HG02840 (cell line): ENCODE measurements at regions not wholly inside any gene's neighbourhood (a gene's known extent, or its start where the extent isn't known, plus 50 kb on each side); places are given as distances from the start of the nearest gene placed in this dataset.
"Not testable (repeated sequence)": the region's sequence is repeated elsewhere in the genome, so short reads cannot be mapped to it uniquely, and the experiment has no call there.

Source experiments
- ATAC-seq: cut with Tn5 transposase; IDR thresholded peaks from one replicate; pipeline ENCODE4 v1.9.1; 2021; ENCODE audit warnings: mild to moderate bottlenecking, moderate library complexity, moderate number of reproducible peaks; ENCODE audit not compliant: unreplicated experiment, low FRiP score

DNA sequence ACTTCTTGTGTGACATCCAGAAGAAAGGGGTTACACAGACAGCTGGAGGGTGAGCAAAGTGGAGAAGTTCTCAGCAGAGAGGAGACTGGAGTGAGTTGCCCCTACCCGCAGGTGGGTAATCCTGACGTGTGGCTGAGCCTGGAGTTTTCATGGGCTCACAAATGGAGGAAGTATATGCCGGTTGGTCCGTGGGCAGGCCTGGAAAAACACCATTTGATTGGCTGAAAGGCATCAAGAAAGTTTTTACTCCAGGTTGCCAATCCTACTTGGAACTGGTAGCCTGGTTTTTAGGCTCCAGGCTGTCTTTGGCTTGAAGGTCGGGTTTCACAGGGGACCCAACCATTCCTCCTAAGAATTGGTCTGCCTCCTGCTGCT lies 1177.4 kb upstream of the LRRTM1 start:
- ATAC-seq: no peak

DNA sequence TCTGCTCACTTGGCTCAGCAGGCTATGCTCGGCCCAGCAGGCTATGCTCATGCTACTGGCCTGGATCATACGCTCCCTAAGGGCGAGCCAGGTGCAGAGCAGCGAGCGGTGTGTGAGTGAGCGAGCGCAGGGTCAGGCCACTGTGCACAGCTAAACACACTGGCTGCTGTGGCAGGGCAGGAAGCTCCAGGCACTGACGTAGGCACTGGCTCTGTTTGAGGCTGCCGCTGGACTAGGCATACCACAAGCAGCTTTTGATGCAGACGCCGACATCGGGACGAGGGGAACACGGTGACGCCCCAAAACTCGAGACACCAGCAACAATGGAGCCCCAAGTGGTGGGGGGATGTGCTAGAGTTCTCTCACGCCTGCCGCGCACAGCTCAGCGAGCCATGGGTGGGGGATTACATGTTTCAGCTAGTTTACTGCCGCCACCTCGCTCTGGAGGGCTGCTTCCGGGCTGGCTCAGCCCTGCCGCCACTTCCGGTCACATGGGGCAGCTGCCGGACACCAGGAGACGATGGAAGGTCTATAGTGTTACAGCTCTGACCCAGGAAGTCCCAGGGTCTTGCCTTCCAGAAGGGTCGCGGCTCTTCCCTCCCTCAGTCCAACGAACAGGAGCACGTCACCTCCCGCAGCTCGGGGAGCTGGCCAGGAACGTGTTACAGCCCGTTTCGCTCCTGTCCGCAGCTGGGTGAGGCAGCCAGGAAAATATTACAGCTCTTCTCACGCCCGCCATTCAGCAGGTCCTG lies 1176.9 kb upstream of the LRRTM1 start:
- ATAC-seq: no peak

DNA sequence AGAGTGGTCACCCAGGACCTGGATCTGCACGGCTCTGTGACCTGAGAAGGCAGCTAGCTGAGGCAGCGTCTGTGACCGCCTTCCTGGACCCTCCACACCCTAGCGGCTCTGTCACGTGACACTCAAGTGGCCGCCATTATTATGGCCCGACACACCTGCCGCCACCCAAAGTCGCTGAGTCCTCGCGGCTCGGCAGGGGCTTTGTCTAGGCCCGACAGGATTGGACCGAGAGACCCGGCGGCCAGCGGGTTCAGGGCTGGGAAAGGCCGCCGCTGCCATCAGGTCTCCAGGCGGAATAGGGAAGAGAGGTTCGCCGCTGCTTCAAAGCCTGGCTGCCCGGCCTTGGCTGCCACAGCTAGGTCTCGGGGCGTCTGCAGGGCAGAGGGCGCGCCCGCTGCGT lies 1162.5 kb upstream of the LRRTM1 start:
- ATAC-seq: no peak

GRCh38 chr2:81462420-81462819 lies 1157.9 kb upstream of the LRRTM1 start:
- ATAC-seq: no peak

DNA sequence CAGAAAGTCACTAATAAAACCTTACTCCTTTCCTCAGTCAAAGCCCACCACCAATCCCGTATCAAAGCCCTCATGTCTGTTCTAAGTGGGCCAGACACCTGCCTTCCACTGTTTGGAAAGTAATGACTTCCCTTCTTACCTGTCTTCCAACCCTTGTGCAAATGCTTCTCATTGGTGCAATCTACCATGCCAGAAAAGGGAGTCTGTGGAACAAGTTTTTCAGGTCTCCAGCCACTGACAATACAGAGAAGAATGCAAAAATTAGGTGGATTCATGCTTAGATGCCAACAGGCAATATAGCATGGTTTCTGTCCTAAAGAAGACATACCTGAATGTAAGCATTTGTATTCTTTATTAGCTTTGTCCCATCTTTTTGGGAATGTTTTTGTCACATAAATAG lies 1140.6 kb upstream of the LRRTM1 start:
- ATAC-seq: no peak

- no peak for ATAC-seq
Measured at GRCh38 chr2:81437456-81438000, 1133.0 kb upstream of the LRRTM1 start.

DNA sequence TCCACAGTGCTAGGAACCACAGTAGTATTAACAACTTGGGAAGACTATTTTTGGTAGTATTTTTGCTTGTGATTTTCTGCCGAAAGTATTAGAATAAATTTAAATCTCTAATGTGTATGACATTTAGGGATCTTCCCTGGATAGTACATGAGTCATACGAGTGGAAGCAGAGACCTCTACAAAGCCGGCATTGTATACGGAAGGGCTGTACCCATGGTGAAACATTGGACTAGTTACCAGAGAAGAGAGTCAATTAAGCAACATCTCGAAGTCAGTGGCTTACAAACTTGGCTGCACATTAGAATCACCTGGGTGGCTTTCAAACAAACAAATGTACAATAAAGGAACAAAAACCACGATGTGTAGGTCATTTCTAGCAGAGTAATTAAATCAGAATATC lies 1131.7 kb upstream of the LRRTM1 start:
- no peak for ATAC-seq

- ATAC-seq: no peak
Measured at GRCh38 chr2:81412681-81413080, 1108.1 kb upstream of the LRRTM1 start.

DNA sequence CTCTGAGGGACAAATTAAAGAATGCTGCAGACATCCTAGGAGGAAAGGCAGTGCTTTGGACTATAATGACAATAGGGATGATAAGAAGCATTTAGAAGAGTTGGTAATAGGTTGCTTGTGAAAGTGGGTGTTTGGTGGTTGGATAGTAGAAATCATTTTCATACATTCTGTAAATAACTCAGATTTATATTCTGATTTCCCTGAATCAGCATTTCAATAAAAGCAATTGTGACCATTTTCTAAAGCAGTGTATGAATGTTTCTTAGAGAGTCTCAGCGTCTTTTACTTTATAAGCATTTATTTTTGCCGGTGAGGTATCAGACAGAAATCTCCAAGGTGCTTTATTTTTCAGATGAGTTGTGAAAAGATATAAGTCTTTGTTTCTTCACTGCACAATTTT lies 1099.0 kb upstream of the LRRTM1 start:
- no peak for ATAC-seq

DNA sequence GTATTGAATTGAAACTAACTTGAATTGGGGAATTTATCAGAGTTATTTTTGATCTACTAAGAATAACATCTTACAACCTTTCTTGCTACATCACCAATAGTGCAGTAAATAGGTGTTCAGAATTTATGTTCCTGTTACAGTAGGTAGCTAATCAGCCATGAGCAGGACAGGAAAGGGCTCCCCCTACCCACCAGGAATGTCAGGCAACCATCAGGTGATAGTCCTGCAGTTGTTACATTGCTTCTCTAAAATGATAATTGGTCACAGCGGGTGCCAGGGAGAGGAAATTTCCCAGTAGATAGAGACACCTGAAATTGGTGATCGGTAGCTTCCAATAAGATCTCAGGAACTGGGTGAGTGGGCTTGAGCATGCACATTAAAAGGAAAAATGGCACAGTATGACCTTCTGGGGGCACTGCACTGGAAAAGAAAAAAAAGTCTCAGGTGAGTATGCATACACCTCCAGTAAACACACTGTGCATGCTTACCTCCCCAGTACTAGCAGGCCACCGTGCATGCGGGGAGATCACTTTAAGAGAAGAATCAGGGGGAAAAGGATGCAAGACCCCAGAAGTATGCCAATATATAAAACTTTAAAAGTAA lies 1092.0 kb upstream of the LRRTM1 start:
- ATAC-seq: no peak

DNA sequence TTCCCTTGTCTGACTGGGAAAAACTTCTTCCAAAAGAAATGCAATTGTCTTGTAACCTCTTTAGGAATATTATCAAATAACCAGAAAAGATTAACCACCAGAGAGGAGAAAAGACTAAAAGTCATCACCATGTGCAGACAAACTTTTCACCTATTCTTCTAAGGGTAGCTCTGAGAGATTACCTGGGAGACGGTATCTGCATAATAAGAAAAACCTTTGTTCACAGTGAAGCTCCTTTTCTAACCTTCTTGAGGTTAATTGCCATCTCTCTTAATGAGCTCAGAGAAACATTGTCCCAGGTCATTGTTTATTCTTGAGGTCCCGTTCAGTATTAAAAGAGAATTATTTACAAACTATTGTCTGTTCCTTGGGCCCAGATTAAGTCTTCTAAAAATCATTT lies 1091.2 kb upstream of the LRRTM1 start:
- no peak for ATAC-seq

DNA sequence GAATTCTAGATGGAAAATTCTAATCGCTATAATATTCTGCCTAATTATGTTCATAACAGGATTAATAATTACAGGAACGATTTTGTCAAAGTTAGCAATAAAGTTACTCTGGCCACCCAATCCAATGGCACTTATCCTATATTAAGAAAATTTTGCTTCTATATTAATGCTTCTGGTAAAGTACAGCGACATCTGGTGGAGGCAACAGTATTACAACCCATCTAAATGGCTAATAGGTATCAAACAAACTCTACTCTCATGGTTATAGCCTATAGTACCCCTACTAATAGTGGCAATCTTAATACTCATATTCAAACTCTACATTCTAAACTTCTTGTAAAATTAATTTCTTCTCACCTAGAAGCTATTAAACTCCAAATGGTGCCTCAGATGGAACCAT lies 1084.7 kb upstream of the LRRTM1 start:
- no peak for ATAC-seq

DNA sequence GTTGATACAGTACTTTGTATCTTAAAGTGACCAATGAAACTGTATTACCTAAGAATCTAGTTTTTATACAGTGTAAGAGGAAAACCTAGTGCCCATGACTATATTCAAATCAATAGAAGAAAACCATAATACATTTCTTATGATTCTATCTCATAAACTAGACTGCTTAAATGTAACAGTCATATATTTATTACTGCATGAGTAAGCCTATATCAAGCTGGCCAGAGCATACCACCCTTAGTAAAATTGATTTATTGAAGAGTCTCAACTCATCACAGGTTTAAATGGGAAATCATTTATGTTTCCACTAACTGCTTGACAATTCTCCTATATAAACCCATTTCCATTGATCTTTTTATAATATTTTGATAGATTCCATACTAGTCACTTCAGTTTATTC lies 1059.2 kb upstream of the LRRTM1 start:
- ATAC-seq: no peak

- ATAC-seq: not testable (repeated sequence)
Measured at GRCh38 chr2:81362468-81362867, 1057.9 kb upstream of the LRRTM1 start.

DNA sequence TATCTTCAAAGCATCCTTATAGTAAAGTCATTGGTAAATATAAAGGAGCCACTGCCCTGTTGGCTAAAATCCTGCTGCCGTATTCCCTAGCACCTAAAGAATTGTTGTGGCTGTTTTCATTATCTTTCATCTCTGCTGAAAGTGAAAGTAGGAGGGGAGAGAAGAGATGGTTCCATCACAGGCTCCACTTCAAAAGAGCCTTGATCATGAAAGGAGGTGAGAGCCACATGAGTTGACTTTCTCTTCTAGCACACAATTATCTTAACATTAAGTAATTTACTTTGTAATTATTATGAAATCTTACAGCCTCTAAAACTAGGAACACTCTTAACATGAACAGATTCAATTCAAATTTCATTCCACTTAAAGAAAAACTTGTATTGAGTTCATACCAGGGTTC lies 1050.9 kb upstream of the LRRTM1 start:
- no peak for ATAC-seq

GRCh38 chr2:81334046-81334445 lies 1029.5 kb upstream of the LRRTM1 start:
- ATAC-seq: no peak

- ATAC-seq: no peak
Measured at GRCh38 chr2:81328968-81329367, 1024.4 kb upstream of the LRRTM1 start.

DNA sequence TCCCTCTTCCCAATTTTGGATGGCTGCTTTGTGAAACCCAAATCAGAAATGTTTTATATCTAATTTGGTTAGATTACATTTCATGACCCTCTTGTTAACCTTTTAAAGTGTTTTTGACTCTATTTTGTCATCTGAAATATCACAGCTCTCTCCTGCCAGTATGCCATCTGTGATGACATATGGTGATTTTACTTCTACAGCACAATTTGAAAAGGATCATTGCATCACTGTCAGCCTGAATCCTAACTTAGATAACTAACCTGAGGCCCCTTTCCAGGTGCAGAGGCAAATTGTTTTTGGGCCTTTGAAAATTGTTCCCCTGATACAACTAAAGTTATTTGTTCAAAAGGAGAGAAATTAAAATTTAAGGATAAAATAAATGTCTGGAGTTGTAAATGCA lies 1023.4 kb upstream of the LRRTM1 start:
- ATAC-seq: no peak

GRCh38 chr2:81324046-81324445 lies 1019.5 kb upstream of the LRRTM1 start:
- ATAC-seq: no peak

- no peak for ATAC-seq
Measured at GRCh38 chr2:81304154-81304830, 999.7 kb upstream of the LRRTM1 start.

DNA sequence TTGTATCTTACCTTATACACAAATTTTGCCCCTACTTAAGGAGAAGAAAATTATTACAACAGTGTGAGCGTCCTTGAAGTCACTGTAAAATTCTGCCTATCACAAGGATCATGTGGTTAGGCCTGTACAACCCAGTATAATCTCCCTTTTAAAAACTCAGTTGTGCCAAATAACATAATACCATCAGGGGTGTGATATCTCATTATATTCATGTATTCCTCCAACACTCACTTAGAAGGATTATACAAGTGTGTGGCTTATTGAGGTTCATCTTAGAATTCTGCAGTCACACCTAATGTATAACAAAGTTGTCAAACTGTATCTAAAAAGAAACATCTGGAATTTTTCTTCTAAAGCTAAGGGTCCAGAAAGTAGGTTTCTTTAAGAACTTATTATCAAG lies 998.8 kb upstream of the LRRTM1 start:
- no peak for ATAC-seq

DNA sequence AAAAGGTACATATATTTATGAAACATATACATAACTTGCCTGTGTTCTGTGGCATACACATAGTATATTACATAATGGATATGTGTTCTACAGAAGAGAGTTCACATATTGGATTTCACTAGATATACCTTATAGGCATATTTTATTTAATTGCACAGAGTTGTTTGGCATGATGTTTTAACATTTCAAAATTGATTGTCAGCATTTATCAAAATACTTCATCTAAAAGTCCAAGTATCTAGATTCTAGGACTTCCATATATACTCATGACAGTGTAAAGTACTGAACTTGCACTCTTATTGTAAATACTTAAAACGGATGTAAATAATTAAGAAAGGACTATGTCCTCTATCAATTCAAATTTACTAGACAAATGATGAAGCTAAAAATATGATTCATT lies 995.3 kb upstream of the LRRTM1 start:
- ATAC-seq: no peak
